ENCODE measurements at regions not wholly inside any gene's neighbourhood (a gene's known extent, or its start where the extent isn't known, plus 50 kb on each side); places are given as distances from the start of the nearest gene placed in this dataset.
"Not testable (repeated sequence)": the region's sequence is repeated elsewhere in the genome, so short reads cannot be mapped to it uniquely, and the experiment has no call there.

- not testable (repeated sequence) for H3K4me3 ChIP-seq (ENCODE audit: low read depth, low read length); H3K36me3 ChIP-seq (ENCODE audit: control insufficient read depth, insufficient read depth, low read length); H3K27me3 ChIP-seq (ENCODE audit: control insufficient read depth, insufficient read depth, low read length); DNase-seq (ENCODE audit: low read depth)
These were observed 2809.5 kb downstream of the RPIA start for GRCh38 chr2:91500978-91501310.

- H3K27me3 ChIP-seq (ENCODE audit: control insufficient read depth, insufficient read depth, low read length); H3K4me3 ChIP-seq (ENCODE audit: low read depth, low read length); H3K36me3 ChIP-seq (ENCODE audit: control insufficient read depth, insufficient read depth, low read length); DNase-seq (ENCODE audit: low read depth): not testable (repeated sequence)
These were observed 2810.1 kb downstream of the RPIA start for GRCh38 chr2:91501481-91502080.

GRCh38 chr2:91503572-91503958, 2812.1 kb downstream of the RPIA start:
- not testable (repeated sequence) for H3K27me3 ChIP-seq (ENCODE audit: control insufficient read depth, insufficient read depth, low read length); H3K4me3 ChIP-seq (ENCODE audit: low read depth, low read length); DNase-seq (ENCODE audit: low read depth); H3K36me3 ChIP-seq (ENCODE audit: control insufficient read depth, insufficient read depth, low read length)

GRCh38 chr2:91503959-91504741, 2812.7 kb downstream of the RPIA start:
- H3K4me3 ChIP-seq (ENCODE audit: low read depth, low read length); DNase-seq (ENCODE audit: low read depth); H3K36me3 ChIP-seq (ENCODE audit: control insufficient read depth, insufficient read depth, low read length); H3K27me3 ChIP-seq (ENCODE audit: control insufficient read depth, insufficient read depth, low read length): not testable (repeated sequence)

- H3K4me3 ChIP-seq (ENCODE audit: low read depth, low read length); DNase-seq (ENCODE audit: low read depth); H3K36me3 ChIP-seq (ENCODE audit: control insufficient read depth, insufficient read depth, low read length): not testable (repeated sequence)
These were observed 2817.3 kb downstream of the RPIA start for GRCh38 chr2:91508816-91509215.

GRCh38 chr2:91509276-91509675, 2817.8 kb downstream of the RPIA start:
- not testable (repeated sequence) for H3K36me3 ChIP-seq (ENCODE audit: control insufficient read depth, insufficient read depth, low read length); DNase-seq (ENCODE audit: low read depth); H3K4me3 ChIP-seq (ENCODE audit: low read depth, low read length); H3K27me3 ChIP-seq (ENCODE audit: control insufficient read depth, insufficient read depth, low read length)

More at GRCh38 chr2:91508816-91509215, 2817.3 kb downstream of the RPIA start:
- H3K27me3 ChIP-seq (ENCODE audit: control insufficient read depth, insufficient read depth, low read length): not testable (repeated sequence)

GRCh38 chr2:91511166-91511565, 2819.7 kb downstream of the RPIA start:
- H3K4me3 ChIP-seq (ENCODE audit: low read depth, low read length); DNase-seq (ENCODE audit: low read depth); H3K36me3 ChIP-seq (ENCODE audit: control insufficient read depth, insufficient read depth, low read length); H3K27me3 ChIP-seq (ENCODE audit: control insufficient read depth, insufficient read depth, low read length): not testable (repeated sequence)

- not testable (repeated sequence) for H3K36me3 ChIP-seq (ENCODE audit: control insufficient read depth, insufficient read depth, low read length); DNase-seq (ENCODE audit: low read depth); H3K27me3 ChIP-seq (ENCODE audit: control insufficient read depth, insufficient read depth, low read length); H3K4me3 ChIP-seq (ENCODE audit: low read depth, low read length)
These were observed 2824.5 kb downstream of the RPIA start for GRCh38 chr2:91515966-91516365.

GRCh38 chr2:91516669-91517068, 2825.2 kb downstream of the RPIA start:
- not testable (repeated sequence) for H3K36me3 ChIP-seq (ENCODE audit: control insufficient read depth, insufficient read depth, low read length); DNase-seq (ENCODE audit: low read depth)

GRCh38 chr2:91517846-91518245, 2826.4 kb downstream of the RPIA start:
- H3K36me3 ChIP-seq (ENCODE audit: control insufficient read depth, insufficient read depth, low read length); H3K4me3 ChIP-seq (ENCODE audit: low read depth, low read length); H3K27me3 ChIP-seq (ENCODE audit: control insufficient read depth, insufficient read depth, low read length); DNase-seq (ENCODE audit: low read depth): not testable (repeated sequence)

More at GRCh38 chr2:91516669-91517068, 2825.2 kb downstream of the RPIA start:
- not testable (repeated sequence) for H3K4me3 ChIP-seq (ENCODE audit: low read depth, low read length); H3K27me3 ChIP-seq (ENCODE audit: control insufficient read depth, insufficient read depth, low read length)

GRCh38 chr2:91518361-91518981, 2827.0 kb downstream of the RPIA start:
- DNase-seq (ENCODE audit: low read depth); H3K36me3 ChIP-seq (ENCODE audit: control insufficient read depth, insufficient read depth, low read length): not testable (repeated sequence)

GRCh38 chr2:91519359-91519758, 2827.9 kb downstream of the RPIA start:
- not testable (repeated sequence) for H3K4me3 ChIP-seq (ENCODE audit: low read depth, low read length); H3K27me3 ChIP-seq (ENCODE audit: control insufficient read depth, insufficient read depth, low read length); H3K36me3 ChIP-seq (ENCODE audit: control insufficient read depth, insufficient read depth, low read length); DNase-seq (ENCODE audit: low read depth)

More at GRCh38 chr2:91518361-91518981, 2827.0 kb downstream of the RPIA start:
- not testable (repeated sequence) for H3K27me3 ChIP-seq (ENCODE audit: control insufficient read depth, insufficient read depth, low read length); H3K4me3 ChIP-seq (ENCODE audit: low read depth, low read length)

- DNase-seq (ENCODE audit: low read depth); H3K4me3 ChIP-seq (ENCODE audit: low read depth, low read length); H3K27me3 ChIP-seq (ENCODE audit: control insufficient read depth, insufficient read depth, low read length); H3K36me3 ChIP-seq (ENCODE audit: control insufficient read depth, insufficient read depth, low read length): not testable (repeated sequence)
These were observed 2828.4 kb downstream of the RPIA start for GRCh38 chr2:91519914-91520313.

GRCh38 chr2:91520523-91520922, 2829.1 kb downstream of the RPIA start:
- not testable (repeated sequence) for H3K36me3 ChIP-seq (ENCODE audit: control insufficient read depth, insufficient read depth, low read length); H3K4me3 ChIP-seq (ENCODE audit: low read depth, low read length); DNase-seq (ENCODE audit: low read depth); H3K27me3 ChIP-seq (ENCODE audit: control insufficient read depth, insufficient read depth, low read length)

GRCh38 chr2:91520972-91521535, 2829.6 kb downstream of the RPIA start:
- H3K36me3 ChIP-seq (ENCODE audit: control insufficient read depth, insufficient read depth, low read length); H3K27me3 ChIP-seq (ENCODE audit: control insufficient read depth, insufficient read depth, low read length); DNase-seq (ENCODE audit: low read depth); H3K4me3 ChIP-seq (ENCODE audit: low read depth, low read length): not testable (repeated sequence)
